Germinal center (tissue), 1 donor: ENCODE measurements at regions not wholly inside any gene's neighbourhood (a gene's known extent, or its start where the extent isn't known, plus 50 kb on each side); places are given as distances from the start of the nearest gene placed in this dataset.

Experiments used
- DNase-seq: peaks from one replicate; pipeline ENCODE4 v3.0.0; 2012; ENCODE audit warnings: mixed read lengths, low spot score

- DNase-seq, result no peak
These were observed 333.3 kb downstream of the SLC16A7 start for GRCh38 chr12:59929110-59929509.

- DNase-seq, result no peak
These were observed 338.7 kb downstream of the SLC16A7 start for GRCh38 chr12:59934486-59934885.

- no peak for DNase-seq
These were observed 340.7 kb downstream of the SLC16A7 start for GRCh38 chr12:59936534-59936933.

DNA sequence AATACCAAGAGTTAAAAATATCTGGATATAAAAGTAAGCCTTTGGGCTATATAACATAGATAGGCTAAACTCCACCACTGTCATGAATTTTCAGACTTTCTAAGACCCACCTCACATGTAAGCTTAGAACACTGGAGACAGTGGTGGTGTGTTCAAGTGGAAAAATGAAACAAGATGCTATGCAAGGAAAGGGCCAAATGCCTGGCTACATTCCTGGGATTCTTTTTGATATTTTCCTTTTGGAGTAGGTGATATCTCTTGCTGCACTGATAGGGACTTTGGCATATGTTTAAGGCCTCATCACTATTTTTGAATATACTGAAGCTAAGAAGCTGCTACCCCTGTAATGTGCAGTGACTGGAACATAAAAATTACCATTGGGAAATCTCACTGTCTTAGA is 341.3 kb downstream of the SLC16A7 start:
- no peak for DNase-seq

- DNase-seq, result no peak
These were observed 342.5 kb downstream of the SLC16A7 start for GRCh38 chr12:59938190-59938962.

GRCh38 chr12:59940631-59941342 is 345.0 kb downstream of the SLC16A7 start:
- no peak for DNase-seq

- no peak for DNase-seq
These were observed 345.6 kb downstream of the SLC16A7 start for GRCh38 chr12:59941461-59941860.

DNA sequence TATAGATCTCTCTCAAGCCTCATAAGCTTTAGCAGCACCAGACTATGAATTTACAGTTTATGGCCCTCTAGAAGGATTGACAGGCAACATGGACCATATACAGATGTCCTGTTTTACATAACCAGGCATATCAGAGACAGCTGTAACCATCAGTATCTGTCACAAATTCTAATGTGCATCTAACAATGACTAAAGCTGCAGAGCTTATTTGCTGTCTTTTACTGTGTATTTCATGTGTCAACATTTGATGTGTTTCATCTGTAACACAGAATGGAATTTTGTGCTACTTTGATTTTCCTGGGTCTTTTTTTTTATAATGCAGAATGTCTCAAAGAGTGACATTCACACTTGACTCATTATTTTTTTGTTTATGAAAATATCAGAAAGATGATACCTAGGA is 348.3 kb downstream of the SLC16A7 start:
- no peak for DNase-seq

DNA sequence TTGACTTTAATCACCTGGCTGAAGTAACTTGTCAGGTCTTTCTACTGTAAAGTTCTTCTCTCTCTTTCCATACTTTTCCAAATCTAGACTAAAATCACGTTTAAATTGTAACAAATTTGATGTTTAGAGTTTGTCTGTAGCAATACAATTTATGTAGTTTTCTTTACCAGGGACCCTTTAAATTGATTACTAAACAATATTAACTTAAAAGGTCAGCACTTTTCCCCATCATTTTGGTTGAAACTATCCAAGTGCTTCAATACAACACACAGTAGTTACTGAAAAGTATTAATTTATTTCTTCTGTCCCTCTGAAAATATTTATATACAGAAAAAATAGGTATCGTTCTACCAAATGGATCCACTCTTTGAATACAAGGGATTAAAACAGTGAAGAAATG is 350.8 kb downstream of the SLC16A7 start:
- no peak for DNase-seq

GRCh38 chr12:59963546-59963945 is 367.7 kb downstream of the SLC16A7 start:
- no peak for DNase-seq

DNA sequence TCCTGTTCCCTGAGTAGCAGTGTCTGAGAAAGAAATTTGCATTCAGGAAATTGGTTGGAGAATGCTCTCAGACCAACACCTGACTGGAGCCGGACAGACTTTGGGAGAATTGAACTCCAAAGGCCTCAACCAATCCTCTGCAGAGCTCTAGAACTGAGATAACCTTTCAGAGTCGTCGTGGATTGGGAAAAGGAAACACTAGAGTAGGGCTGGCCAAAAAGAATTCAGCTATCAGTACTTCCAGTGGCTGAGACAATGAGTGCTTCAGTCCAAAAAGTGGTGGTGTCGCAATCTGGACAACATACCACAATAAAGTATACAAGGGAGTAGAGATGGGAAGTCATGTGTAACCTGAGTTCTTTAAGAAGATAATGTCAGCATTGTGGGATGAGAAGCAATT is 377.1 kb downstream of the SLC16A7 start:
- DNase-seq, result no peak

DNA sequence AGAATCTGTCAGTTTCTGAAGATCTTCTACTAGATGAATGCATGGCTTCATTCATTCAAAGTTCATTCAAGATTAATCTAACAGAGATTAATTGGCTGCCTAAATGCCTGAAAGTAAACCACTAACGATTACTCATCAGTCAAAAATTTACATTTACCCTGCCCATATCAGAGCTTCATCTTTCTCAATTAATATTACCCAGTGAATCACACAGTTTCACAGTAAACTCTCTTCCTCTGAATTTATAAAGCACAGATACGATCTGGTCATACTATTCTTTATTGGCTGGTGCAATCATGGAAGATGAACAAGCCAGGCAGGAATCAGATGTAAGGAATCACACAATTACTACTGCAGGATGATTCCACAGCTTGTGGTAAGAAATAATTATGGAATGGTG is 377.7 kb downstream of the SLC16A7 start:
- no peak for DNase-seq

GRCh38 chr12:59977779-59978178 is 381.9 kb downstream of the SLC16A7 start:
- DNase-seq, result no peak

GRCh38 chr12:59980476-59980875 is 384.6 kb downstream of the SLC16A7 start:
- DNase-seq, result no peak

- no peak for DNase-seq
These were observed 403.5 kb downstream of the SLC16A7 start for GRCh38 chr12:59999291-59999690.

GRCh38 chr12:60010486-60010885 is 414.7 kb downstream of the SLC16A7 start:
- DNase-seq, result no peak

GRCh38 chr12:60012659-60013058 is 416.8 kb downstream of the SLC16A7 start:
- DNase-seq, result no peak

DNA sequence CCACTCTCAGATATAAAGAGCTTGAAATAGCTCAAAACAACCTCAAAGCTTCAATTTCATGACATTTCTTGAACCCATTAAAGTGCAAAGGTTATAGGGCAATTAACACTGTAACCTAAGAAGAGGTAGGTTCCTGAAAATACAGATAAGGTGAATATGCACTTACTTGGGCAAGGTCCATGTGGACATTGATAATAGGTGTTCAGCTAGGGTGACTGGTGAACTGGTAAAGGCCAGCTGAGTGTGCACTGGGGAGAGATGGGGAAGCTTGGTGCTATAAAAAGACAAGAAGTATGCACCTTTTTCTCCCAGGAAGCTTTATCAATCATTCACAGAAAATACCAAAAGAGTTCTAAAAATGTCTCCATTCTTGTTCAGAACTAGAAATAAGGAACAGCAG is 418.6 kb downstream of the SLC16A7 start:
- no peak for DNase-seq

GRCh38 chr12:60020068-60020467 is 424.2 kb downstream of the SLC16A7 start:
- no peak for DNase-seq

DNA sequence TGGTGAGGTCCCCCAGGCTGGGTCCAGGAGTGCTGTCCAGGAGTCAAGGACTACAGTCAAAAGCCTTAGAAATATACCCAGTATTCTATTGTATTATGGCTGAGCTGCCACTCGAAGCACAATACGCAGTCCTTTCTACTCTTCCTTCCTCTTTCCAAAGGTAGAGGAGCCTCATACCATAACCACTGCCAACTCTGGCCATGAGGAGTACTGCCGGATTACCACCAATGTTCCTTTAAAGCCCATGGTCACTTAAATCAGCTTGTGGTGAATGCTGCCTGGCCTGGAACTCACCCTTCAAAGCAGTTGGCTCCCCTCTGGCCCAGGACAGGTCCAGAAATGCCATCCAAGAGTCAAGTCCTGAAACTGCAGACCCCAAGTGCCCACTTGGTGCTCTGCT is 425.4 kb downstream of the SLC16A7 start:
- DNase-seq, result no peak

- no peak for DNase-seq
These were observed 431.4 kb downstream of the SLC16A7 start for GRCh38 chr12:60027266-60027665.

- no peak for DNase-seq
These were observed 438.3 kb downstream of the SLC16A7 start for GRCh38 chr12:60034147-60034546.

- no peak for DNase-seq
These were observed 440.0 kb downstream of the SLC16A7 start for GRCh38 chr12:60035835-60036234.

DNA sequence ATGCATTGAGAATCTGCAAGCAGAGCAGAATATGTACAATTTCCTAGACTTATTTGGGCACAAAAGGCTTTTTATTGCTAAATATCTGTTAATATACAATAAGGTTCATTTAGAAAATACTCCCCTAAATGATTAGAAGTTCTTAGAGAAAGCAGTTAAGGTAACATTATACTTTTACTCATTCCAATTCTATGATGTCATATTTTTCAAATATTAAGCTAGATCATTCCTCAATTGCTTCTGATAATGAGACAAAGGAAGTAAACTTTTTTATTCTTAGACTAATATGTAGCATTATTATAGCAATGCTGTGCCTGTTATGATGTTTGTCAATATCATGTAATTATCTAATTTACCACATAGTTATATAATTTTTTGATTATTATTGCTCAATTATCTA is 447.0 kb downstream of the SLC16A7 start:
- no peak for DNase-seq
